ENCODE measurements at regions not wholly inside any gene's neighbourhood (a gene's known extent, or its start where the extent isn't known, plus 50 kb on each side); places are given as distances from the start of the nearest gene placed in this dataset.
"Not testable (repeated sequence)": the region's sequence is repeated elsewhere in the genome, so short reads cannot be mapped to it uniquely, and the experiment has no call there.

DNA sequence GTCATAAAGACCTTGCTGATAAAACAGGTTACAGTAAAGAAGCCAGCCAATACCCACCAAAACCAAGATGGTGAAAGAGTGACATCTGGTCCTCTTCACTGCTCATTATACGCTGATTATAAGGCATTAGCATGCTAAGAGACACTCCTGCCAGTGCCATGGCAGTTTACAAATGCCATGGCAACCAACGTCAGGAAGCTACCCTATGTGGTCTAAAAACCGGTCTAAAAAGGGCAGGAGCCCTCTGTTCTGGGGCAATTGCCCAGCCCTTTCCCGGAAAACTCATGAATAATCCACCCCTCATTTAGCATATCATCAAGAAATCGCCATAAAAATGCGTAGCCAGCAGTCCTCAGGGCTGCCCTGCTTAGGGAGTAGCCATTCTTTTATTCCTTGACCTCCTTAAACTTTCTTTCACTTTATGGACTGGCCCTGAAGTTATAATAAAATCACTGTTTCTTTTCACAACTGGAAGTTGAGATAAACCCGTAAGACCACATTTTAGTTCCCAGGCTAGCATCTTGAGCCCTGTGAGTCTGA lies 260.5 kb upstream of the FAT1 start:
- no peaks in the 10 kb centered on the region for H3K27me3 ChIP-seq (ENCODE audit: control insufficient read depth in 3 of 3, insufficient read depth in 3 of 3, low read length in 2 of 3)
- H3K36me3 ChIP-seq (ENCODE audit: control insufficient read depth in 4 of 4, insufficient read depth in 4 of 4, low read length in 4 of 4) = no peaks in the 10 kb centered on the region
- H3K27ac ChIP-seq (ENCODE audit: low read depth in 1 of 2, low read length in 1 of 2) = no peak overlapping the region
- H3K9me3 ChIP-seq (ENCODE audit: control insufficient read depth in 4 of 4, insufficient read depth in 3 of 4, low read length in 3 of 4) = no peaks in the 10 kb centered on the region
- WGBS, 2 donors = 71 to 91% methylated on average over 7 of the region's 7 CpGs
- H3K4me3 ChIP-seq = no peak overlapping the region
- H3K9ac ChIP-seq (ENCODE audit: insufficient read depth in 1 of 2, low read length in 2 of 2) = no peak overlapping the region
- DNase-seq (no peak), ATAC-seq (ENCODE audit: insufficient read depth, low FRiP score) (no peak)
- H3K4me1 ChIP-seq (ENCODE audit: control insufficient read depth in 5 of 5, insufficient read depth in 5 of 5, low read length in 5 of 5) = peaks cover 0 to 5% (median 0%) of the 10 kb centered on the region in 5 donors
- TF ChIP-seq, protein P1, sequence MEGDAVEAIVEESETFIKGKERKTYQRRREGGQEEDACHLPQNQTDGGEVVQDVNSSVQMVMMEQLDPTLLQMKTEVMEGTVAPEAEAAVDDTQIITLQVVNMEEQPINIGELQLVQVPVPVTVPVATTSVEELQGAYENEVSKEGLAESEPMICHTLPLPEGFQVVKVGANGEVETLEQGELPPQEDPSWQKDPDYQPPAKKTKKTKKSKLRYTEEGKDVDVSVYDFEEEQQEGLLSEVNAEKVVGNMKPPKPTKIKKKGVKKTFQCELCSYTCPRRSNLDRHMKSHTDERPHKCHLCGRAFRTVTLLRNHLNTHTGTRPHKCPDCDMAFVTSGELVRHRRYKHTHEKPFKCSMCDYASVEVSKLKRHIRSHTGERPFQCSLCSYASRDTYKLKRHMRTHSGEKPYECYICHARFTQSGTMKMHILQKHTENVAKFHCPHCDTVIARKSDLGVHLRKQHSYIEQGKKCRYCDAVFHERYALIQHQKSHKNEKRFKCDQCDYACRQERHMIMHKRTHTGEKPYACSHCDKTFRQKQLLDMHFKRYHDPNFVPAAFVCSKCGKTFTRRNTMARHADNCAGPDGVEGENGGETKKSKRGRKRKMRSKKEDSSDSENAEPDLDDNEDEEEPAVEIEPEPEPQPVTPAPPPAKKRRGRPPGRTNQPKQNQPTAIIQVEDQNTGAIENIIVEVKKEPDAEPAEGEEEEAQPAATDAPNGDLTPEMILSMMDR (IDR thresholded peaks at IDR 0.05; ENCODE audit: control extremely low read depth, extremely low read depth) = no peak

DNA sequence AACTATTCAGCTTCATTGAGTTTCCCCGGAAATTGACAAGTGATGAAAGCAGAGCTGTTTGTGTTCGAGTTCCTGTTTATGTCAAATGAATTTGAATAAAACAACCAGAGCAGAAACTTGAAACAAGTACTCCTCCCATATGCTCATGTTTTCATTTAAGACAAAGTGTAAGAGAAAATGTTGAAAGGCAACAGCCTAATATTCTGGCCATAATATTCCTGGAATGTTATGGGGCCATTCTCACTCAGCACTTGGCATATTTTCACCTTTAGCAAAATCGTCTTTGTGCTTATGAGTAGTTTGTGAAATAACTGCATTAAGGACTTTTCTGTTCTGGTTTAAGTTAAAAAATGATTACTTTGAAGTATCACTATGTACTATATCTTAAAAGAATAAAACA lies 276.0 kb upstream of the FAT1 start:
- TF ChIP-seq, protein P1 (IDR thresholded peaks at IDR 0.05; ENCODE audit: control extremely low read depth, extremely low read depth) = no peak
- Histone ChIP-seq H3K36me3 (ENCODE audit: control insufficient read depth in 4 of 4, insufficient read depth in 4 of 4, low read length in 4 of 4) (no peaks in the 10 kb centered on the region), H3K9ac (ENCODE audit: insufficient read depth in 1 of 2, low read length in 2 of 2) (no peak overlapping the region), H3K27me3 (ENCODE audit: control insufficient read depth in 3 of 3, insufficient read depth in 3 of 3, low read length in 2 of 3) (no peaks in the 10 kb centered on the region), H3K9me3 (ENCODE audit: control insufficient read depth in 4 of 4, insufficient read depth in 3 of 4, low read length in 3 of 4) (no peaks in the 10 kb centered on the region), H3K27ac (ENCODE audit: low read depth in 1 of 2, low read length in 1 of 2) (no peak overlapping the region), H3K4me3 (no peak overlapping the region), H3K4me1 (ENCODE audit: control insufficient read depth in 5 of 5, insufficient read depth in 5 of 5, low read length in 5 of 5) (no peaks in the 10 kb centered on the region)
- DNase-seq = no peak
- 51 to 69% methylated on average over 3 of the region's 3 CpGs for WGBS, 2 donors
- no peak for ATAC-seq (ENCODE audit: insufficient read depth, low FRiP score)

DNA sequence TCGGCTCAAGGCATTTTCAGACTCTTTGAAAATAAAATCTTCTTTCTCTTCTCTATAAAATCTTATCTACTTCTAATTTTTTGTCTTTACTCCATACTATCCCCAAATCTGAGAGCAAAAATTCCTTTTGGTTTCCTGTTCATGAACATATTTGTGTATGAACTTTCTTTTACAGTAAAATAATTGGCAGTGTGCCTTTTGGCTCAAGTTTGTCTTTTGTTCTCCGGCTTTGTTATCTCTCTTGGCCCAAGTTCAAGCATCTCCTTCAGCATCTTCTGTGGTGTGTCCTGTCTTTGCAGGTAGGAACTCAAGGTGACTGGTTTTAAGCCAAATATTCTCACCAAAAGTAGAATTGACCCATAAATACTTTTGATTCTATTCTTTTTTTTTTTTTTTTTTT lies 276.6 kb upstream of the FAT1 start:
- H3K27me3 ChIP-seq (ENCODE audit: control insufficient read depth in 3 of 3, insufficient read depth in 3 of 3, low read length in 2 of 3) = no peaks in the 10 kb centered on the region
- H3K36me3 ChIP-seq (ENCODE audit: control insufficient read depth in 4 of 4, insufficient read depth in 4 of 4, low read length in 4 of 4) = no peaks in the 10 kb centered on the region
- TF ChIP-seq, protein P1 (IDR thresholded peaks at IDR 0.05; ENCODE audit: control extremely low read depth, extremely low read depth) = no peak
- no peak for ATAC-seq (ENCODE audit: insufficient read depth, low FRiP score)
- DNase-seq = no peak
- no peak overlapping the region for H3K9ac ChIP-seq (ENCODE audit: insufficient read depth in 1 of 2, low read length in 2 of 2)
- 47 to 68% methylated on average over 2 of the region's 2 CpGs for WGBS, 2 donors
- H3K4me1 ChIP-seq (ENCODE audit: control insufficient read depth in 5 of 5, insufficient read depth in 5 of 5, low read length in 5 of 5) = no peaks in the 10 kb centered on the region
- H3K4me3 ChIP-seq = no peak overlapping the region
- H3K27ac ChIP-seq (ENCODE audit: low read depth in 1 of 2, low read length in 1 of 2) = no peak overlapping the region
- H3K9me3 ChIP-seq (ENCODE audit: control insufficient read depth in 4 of 4, insufficient read depth in 3 of 4, low read length in 3 of 4) = no peaks in the 10 kb centered on the region

GRCh38 chr4:187002133-187002532 lies 278.5 kb upstream of the FAT1 start:
- H3K9me3 ChIP-seq (ENCODE audit: control insufficient read depth in 4 of 4, insufficient read depth in 3 of 4, low read length in 3 of 4); DNase-seq; H3K27me3 ChIP-seq (ENCODE audit: control insufficient read depth in 3 of 3, insufficient read depth in 3 of 3, low read length in 2 of 3); ATAC-seq (ENCODE audit: insufficient read depth, low FRiP score); H3K4me3 ChIP-seq; H3K9ac ChIP-seq (ENCODE audit: insufficient read depth in 1 of 2, low read length in 2 of 2); H3K27ac ChIP-seq (ENCODE audit: low read depth in 1 of 2, low read length in 1 of 2); H3K36me3 ChIP-seq (ENCODE audit: control insufficient read depth in 4 of 4, insufficient read depth in 4 of 4, low read length in 4 of 4): not testable (repeated sequence)
- peaks cover 0 to 12% (median 0%) of the 10 kb centered on the region in 5 donors for H3K4me1 ChIP-seq (ENCODE audit: control insufficient read depth in 5 of 5, insufficient read depth in 5 of 5, low read length in 5 of 5)
- WGBS, 2 donors = 85 to 95% methylated on average over 6 of the region's 6 CpGs
